ENCODE measurements at regions not wholly inside any gene's neighbourhood (a gene's known extent, or its start where the extent isn't known, plus 50 kb on each side); places are given as distances from the start of the nearest gene placed in this dataset.
A peak's percentile ranks its signal among the peaks of the same experiment; 100 is the strongest.
"Not testable (repeated sequence)": the region's sequence is repeated elsewhere in the genome, so short reads cannot be mapped to it uniquely, and the experiment has no call there.

GRCh38 chr1:61580417-61580816, 144.5 kb downstream of the TM2D1 start:
- DNase-seq (ENCODE audit: low spot score): no peak

- no peak for DNase-seq (ENCODE audit: low spot score)
These were observed 145.1 kb downstream of the TM2D1 start for GRCh38 chr1:61579802-61580201.

- no peak for DNase-seq (ENCODE audit: low spot score)
These were observed 152.9 kb downstream of the TM2D1 start for GRCh38 chr1:61572046-61572445.

- no peak for DNase-seq (ENCODE audit: low spot score)
These were observed 154.8 kb downstream of the TM2D1 start for GRCh38 chr1:61570191-61570590.

GRCh38 chr1:61569303-61569621, 155.7 kb downstream of the TM2D1 start:
- peak; percentile 55 for DNase-seq (ENCODE audit: low spot score)

GRCh38 chr1:61568460-61569302, 156.3 kb downstream of the TM2D1 start:
- peak; percentile 80 for DNase-seq (ENCODE audit: low spot score)

- DNase-seq (ENCODE audit: low spot score): no peak
These were observed 158.8 kb downstream of the TM2D1 start for GRCh38 chr1:61566177-61566576.

- DNase-seq (ENCODE audit: low spot score): no peak
These were observed 161.3 kb downstream of the TM2D1 start for GRCh38 chr1:61563611-61564010.

GRCh38 chr1:61561666-61562065, 163.3 kb downstream of the TM2D1 start:
- DNase-seq (ENCODE audit: low spot score): no peak

- DNase-seq (ENCODE audit: low spot score): no peak
These were observed 164.6 kb downstream of the TM2D1 start for GRCh38 chr1:61560385-61560784.

- no peak for DNase-seq (ENCODE audit: low spot score)
These were observed 168.3 kb downstream of the TM2D1 start for GRCh38 chr1:61556631-61557030.

- no peak for DNase-seq (ENCODE audit: low spot score)
These were observed 172.2 kb downstream of the TM2D1 start for GRCh38 chr1:61552630-61553305.

- not testable (repeated sequence) for DNase-seq (ENCODE audit: low spot score)
These were observed 177.6 kb downstream of the TM2D1 start for GRCh38 chr1:61547302-61547701.

GRCh38 chr1:61544870-61545269, 180.1 kb downstream of the TM2D1 start:
- not testable (repeated sequence) for DNase-seq (ENCODE audit: low spot score)

- not testable (repeated sequence) for DNase-seq (ENCODE audit: low spot score)
These were observed 181.4 kb downstream of the TM2D1 start for GRCh38 chr1:61543498-61543897.

GRCh38 chr1:61539720-61540462, 185.1 kb downstream of the TM2D1 start:
- DNase-seq (ENCODE audit: low spot score): no peak

GRCh38 chr1:61538228-61538627, 186.7 kb downstream of the TM2D1 start:
- no peak for DNase-seq (ENCODE audit: low spot score)

- DNase-seq (ENCODE audit: low spot score): no peak
These were observed 188.5 kb downstream of the TM2D1 start for GRCh38 chr1:61536174-61537108.

GRCh38 chr1:61534847-61535246, 190.1 kb downstream of the TM2D1 start:
- no peak for DNase-seq (ENCODE audit: low spot score)

GRCh38 chr1:61533546-61533945, 191.4 kb downstream of the TM2D1 start:
- DNase-seq (ENCODE audit: low spot score): no peak

GRCh38 chr1:61531716-61532115, 193.2 kb downstream of the TM2D1 start:
- DNase-seq (ENCODE audit: low spot score): no peak

Measured in D341Med (cell line).